GM19468 (cell line): ENCODE measurements at regions not wholly inside any gene's neighbourhood (a gene's known extent, or its start where the extent isn't known, plus 50 kb on each side); places are given as distances from the start of the nearest gene placed in this dataset.

Experiments
- ATAC-seq: cut with Tn5 transposase; IDR thresholded peaks from one replicate; pipeline ENCODE4 v1.9.1; 2021; ENCODE audit warnings: mild to moderate bottlenecking, moderate library complexity, moderate number of reproducible peaks; ENCODE audit not compliant: unreplicated experiment; ENCODE audit errors: extremely low read depth

DNA sequence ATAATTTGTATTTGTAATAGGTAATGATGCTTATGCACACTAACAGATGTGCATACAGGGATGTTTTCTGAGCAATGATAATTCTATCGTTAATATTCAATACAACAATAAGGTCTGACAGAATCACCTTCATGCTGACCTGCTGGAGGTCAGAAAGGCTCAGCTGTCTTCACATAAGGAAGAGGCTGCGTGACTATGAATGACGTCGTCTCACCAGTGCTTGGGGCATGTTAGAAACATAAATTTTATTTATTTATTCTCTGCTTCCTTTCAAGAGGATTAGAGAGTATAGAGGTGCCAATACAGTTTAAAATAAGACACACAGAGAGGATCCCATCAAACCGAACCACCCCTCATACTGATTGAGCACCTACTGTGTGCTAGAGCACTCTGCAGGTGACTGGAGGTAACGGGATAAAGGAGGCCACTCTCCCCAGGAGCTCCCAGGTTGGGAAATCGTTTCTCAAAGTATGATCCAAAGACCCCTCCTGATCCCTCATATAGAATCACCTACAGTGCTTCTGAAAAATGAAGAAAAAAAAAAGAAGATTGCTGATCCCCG lies 265.6 kb upstream of the NPVF start:
- ATAC-seq, result no peak

- no peak for ATAC-seq
Observed at GRCh38 chr7:25494896-25495295, 266.6 kb upstream of the NPVF start.

GRCh38 chr7:25495342-25496250 lies 267.3 kb upstream of the NPVF start:
- no peak for ATAC-seq

DNA sequence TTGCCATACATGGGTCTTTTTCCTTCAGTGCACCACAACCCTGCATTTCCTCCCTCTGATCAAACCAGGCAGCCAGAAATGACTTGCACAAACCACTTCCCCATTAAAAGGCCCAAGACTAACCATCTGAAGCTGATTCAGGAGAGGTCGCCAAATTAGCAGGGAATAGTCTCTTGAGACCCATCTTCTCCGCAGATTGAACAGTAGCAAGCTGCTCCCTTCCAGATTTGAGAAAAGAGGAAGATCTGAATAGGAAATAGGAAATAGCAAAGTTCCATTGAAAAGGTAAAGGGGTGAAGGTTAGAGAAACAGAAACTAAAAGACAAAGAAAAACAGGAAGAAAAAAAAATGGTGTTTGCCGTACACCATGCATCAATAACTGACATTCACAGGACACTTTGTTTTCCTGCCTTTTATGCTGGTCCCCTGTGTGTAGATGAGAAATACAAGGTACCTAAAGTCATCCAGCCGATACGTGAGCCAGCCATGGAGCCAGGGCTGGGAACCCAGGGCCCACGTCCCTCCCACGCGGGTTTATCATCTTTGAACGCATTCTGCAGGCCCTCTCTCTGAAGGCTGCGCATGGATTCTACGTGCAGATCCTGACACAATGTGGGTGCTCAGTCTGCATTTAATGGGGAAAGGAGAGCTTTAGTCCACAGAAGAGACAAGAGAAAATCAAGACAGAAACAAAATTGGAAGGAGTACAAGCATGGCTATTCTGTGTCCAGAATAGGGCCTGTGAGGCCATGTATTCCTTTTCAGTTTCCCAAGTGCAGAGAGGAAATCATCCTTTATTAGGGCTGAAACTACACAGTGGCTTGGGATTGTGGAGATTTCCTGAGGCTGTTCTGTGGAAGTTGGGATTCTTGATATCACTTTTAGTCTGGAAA lies 268.4 kb upstream of the NPVF start:
- ATAC-seq, result peak; percentile 28

GRCh38 chr7:25500393-25500921 lies 272.2 kb upstream of the NPVF start:
- ATAC-seq, result no peak

GRCh38 chr7:25503306-25503705 lies 275.0 kb upstream of the NPVF start:
- ATAC-seq, result no peak

DNA sequence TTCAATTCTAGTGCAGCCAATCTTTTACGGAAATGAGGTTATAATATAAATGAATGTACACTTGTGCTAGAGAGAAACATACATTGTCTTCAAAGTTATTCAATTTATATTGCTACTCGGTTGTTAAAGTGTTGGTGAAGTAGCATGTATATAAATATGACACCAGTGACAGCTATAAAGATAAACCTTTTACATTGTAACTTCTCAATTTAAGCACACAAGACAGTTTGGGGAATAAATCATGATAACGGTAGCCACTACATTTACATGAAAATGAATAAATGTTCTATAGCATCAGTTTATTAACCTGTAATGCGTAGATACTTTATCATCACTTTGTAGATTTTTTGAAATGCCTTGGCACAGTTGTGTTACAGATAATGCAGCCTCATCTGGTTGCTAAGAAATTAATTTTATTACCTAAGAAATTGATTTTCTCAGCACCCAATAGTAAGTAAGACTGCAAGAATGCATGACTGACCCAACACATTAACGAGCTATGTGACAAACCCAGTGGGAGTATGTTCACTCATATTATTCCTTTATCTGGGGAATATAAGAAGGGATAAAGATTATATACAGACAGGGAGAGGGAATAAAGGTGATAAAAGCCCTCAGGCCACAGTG lies 283.9 kb upstream of the NPVF start:
- ATAC-seq, result no peak

GRCh38 chr7:25515633-25516275 lies 287.5 kb upstream of the NPVF start:
- no peak for ATAC-seq

DNA sequence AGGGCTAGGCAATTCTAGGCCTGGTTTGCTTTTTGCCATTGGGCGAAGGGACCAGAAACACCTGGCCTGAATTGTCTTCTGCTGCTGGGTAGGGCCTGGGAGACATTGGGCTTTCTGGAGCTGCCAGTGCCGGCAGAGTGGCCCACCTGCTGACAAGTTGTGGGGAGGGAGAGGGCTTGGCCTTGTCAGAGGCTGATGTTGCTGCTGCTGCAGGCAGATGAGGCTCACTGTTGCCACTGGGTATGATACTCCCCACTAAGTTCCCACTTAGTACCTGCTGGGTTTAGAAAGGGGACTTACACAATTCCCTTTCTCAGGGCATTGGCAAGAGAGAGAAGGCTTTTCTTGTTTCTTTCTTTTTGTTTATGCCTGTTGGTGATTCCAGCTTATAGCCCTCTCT lies 289.6 kb upstream of the NPVF start:
- ATAC-seq, result no peak

DNA sequence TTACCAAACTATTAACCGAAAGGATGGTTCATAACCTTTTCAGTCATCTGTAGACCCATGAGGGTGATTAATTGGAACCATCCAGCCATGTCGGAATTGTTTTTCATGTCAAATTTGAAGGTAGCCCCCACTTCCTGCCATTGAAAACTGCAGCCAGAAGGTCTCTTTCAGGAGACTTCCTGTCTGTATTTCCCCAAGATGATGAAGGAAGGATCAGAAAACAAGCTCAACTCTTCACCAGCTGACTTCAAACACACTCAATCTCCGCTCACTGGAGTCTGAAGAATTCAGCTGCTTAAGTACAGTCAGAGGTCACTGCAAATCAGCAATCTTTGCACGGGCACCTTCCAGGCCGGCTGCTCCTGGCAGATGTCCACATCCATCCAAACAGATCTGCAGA lies 291.7 kb upstream of the NPVF start:
- ATAC-seq, result no peak

DNA sequence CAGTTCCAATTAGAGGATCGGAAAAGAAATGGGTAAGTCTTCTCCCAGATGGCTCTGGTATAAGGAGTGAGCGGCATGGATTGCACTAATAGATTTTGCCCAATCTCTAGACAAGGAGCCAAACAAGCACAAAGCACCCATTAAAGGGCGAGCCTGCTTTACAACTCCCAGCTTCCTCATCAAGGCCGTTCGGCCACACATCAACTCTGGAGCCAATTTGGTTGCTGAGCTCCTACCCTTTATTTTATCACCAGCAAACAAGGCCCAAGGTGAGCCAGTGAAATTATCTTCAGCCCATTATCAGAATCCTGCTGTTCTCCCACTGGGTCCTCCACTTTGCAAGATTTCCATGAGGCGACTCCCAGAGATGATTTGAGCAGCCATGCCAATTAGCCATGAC lies 292.2 kb upstream of the NPVF start:
- ATAC-seq, result no peak

- no peak for ATAC-seq
Observed at GRCh38 chr7:25521236-25521635, 292.9 kb upstream of the NPVF start.

DNA sequence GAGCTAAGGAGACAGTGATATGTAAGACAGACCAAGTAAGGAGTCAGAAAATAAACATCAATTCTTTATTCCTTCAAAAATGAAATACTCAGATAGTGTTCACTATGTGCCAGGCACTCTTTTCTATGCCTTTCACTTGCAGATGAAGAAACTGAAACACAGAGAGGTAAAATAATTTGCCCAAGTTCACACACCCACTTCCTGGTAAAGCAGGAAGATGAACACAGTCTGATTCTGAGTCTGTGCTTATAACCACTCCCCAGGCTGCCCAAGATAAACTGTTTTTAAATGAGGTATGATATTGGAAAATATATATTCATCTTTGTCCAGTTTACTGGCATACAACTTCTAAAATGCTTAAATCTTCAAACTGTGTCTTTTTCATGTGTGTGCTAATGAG lies 294.4 kb upstream of the NPVF start:
- ATAC-seq, result no peak

GRCh38 chr7:25527665-25528170 lies 299.4 kb upstream of the NPVF start:
- no peak for ATAC-seq

- ATAC-seq, result no peak
Observed at GRCh38 chr7:25529320-25529719, 301.0 kb upstream of the NPVF start.

DNA sequence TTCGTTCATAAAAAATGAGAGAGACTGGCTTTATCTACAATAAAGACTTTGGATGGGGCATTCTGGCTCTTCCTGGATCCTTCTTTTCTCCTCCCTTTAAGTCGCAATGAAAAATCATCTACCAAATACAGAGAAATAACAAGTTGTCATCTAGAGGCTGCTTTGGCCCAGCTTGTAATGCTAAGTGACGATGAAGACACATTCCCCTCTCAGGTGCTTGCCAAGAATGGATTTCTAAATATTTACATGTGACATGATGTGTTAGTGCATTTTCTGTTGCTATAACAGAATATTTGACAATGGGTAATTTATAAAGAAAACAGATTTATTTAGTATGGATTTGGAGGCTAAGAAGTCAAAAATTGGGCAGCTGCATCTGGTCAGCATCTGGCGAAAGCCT lies 308.6 kb upstream of the NPVF start:
- no peak for ATAC-seq

- ATAC-seq, result no peak
Observed at GRCh38 chr7:25537662-25538375, 309.5 kb upstream of the NPVF start.

GRCh38 chr7:25541094-25541821 lies 313.0 kb upstream of the NPVF start:
- ATAC-seq, result no peak
